ENCODE measurements at regions not wholly inside any gene's neighbourhood (a gene's known extent, or its start where the extent isn't known, plus 50 kb on each side); places are given as distances from the start of the nearest gene placed in this dataset.

- TF ChIP-seq CTCF (IDR thresholded peaks at IDR 0.05; ENCODE audit: insufficient read depth, missing control alignments) = no peak
- FAIRE-seq (no peak), DNase-seq (ENCODE audit: insufficient read length, low spot score) (no peak)
Observed at GRCh38 chr2:15073664-15074063, 441.1 kb downstream of the LRATD1 start.

GRCh38 chr2:15074319-15074718 is 441.8 kb downstream of the LRATD1 start:
- DNase-seq (ENCODE audit: insufficient read length, low spot score) = no peak
- FAIRE-seq = no peak
- TF ChIP-seq CTCF (IDR thresholded peaks at IDR 0.05; ENCODE audit: insufficient read depth, missing control alignments) = no peak

GRCh38 chr2:15074751-15075700 is 442.5 kb downstream of the LRATD1 start:
- TF ChIP-seq CTCF (IDR thresholded peaks at IDR 0.05; ENCODE audit: insufficient read depth, missing control alignments) = no peak
- DNase-seq (ENCODE audit: insufficient read length, low spot score) (no peak), FAIRE-seq (no peak)

- FAIRE-seq = no peak
- no peak for DNase-seq (ENCODE audit: insufficient read length, low spot score)
- no peak for TF ChIP-seq CTCF (IDR thresholded peaks at IDR 0.05; ENCODE audit: insufficient read depth, missing control alignments)
Observed at GRCh38 chr2:15076668-15077067, 444.2 kb downstream of the LRATD1 start.

- FAIRE-seq (no peak), DNase-seq (ENCODE audit: insufficient read length, low spot score) (no peak)
- TF ChIP-seq CTCF (IDR thresholded peaks at IDR 0.05; ENCODE audit: insufficient read depth, missing control alignments) = no peak
Observed at GRCh38 chr2:15081356-15081755, 448.8 kb downstream of the LRATD1 start.

GRCh38 chr2:15082105-15083058 is 449.9 kb downstream of the LRATD1 start:
- DNase-seq (ENCODE audit: insufficient read length, low spot score) (no peak), FAIRE-seq (no peak)
- TF ChIP-seq CTCF (IDR thresholded peaks at IDR 0.05; ENCODE audit: insufficient read depth, missing control alignments) = no peak

Measured in D721Med (cell line).